OCI-LY3 (cell line): ENCODE measurements at regions not wholly inside any gene's neighbourhood (a gene's known extent, or its start where the extent isn't known, plus 50 kb on each side); places are given as distances from the start of the nearest gene placed in this dataset.
"Not testable (repeated sequence)": the region's sequence is repeated elsewhere in the genome, so short reads cannot be mapped to it uniquely, and the experiment has no call there.

Experiments used
- H2AFZ ChIP-seq: fragments of 200-600, 300-600 bp; shearing (Covaris generic); 2 replicates; pipeline ENCODE4 v1.6.0; 2014; ENCODE audit warnings: antibody characterized with exemption, low read depth, low read length
- H3K27ac ChIP-seq: fragments of 200-600, 300-600 bp; sonication (generic); 2 replicates; pipeline ENCODE4 v1.5.1; 2014; ENCODE audit warnings: mild to moderate bottlenecking, low read length, moderate library complexity, mixed read lengths
- H3K27me3 ChIP-seq: fragments of 200-600, 300-600 bp; sonication (generic); 2 replicates; pipeline ENCODE4 v1.6.1; 2014; ENCODE audit warnings: low read depth, low read length, mixed read lengths
- H3K36me3 ChIP-seq: fragments of 200-600, 300-600 bp; sonication (generic); replicated peaks from 2 replicates; pipeline ENCODE3; 2014; ENCODE audit warnings: low read depth, low read length, mixed read lengths
- H3K4me1 ChIP-seq: fragments of 300-600, 200-600 bp; sonication (generic); 2 replicates; pipeline ENCODE4 v1.6.1; 2014; ENCODE audit warnings: low read length, mixed read lengths
- H3K4me2 ChIP-seq: fragments of 200-600, 300-600 bp; sonication (generic); 2 replicates; pipeline ENCODE4 v1.6.1; 2014; ENCODE audit warnings: low read length, mixed read lengths
- H3K4me3 ChIP-seq: fragments of 300-600, 200-600 bp; sonication (generic); 2 replicates; pipeline ENCODE4 v1.5.1; 2014; ENCODE audit warnings: antibody characterized with exemption, mild to moderate bottlenecking, low read length, moderate library complexity
- H3K79me2 ChIP-seq: fragments of 300-600, 200-600 bp; shearing (Covaris generic); 2 replicates; pipeline ENCODE4 v1.6.1; 2014; ENCODE audit warnings: mild to moderate bottlenecking, low read length, mixed read lengths
- H3K9ac ChIP-seq: fragments of 300-600, 200-600 bp; shearing (Covaris generic); 2 replicates; pipeline ENCODE4 v1.6.0; 2014; ENCODE audit warnings: mild to moderate bottlenecking, low read length, moderate library complexity
- H3K9me3 ChIP-seq: fragments of 200-600, 300-600 bp; shearing (Covaris generic); 2 replicates; pipeline ENCODE4 v1.6.1; 2014; ENCODE audit warnings: low read length, mixed read lengths; ENCODE audit not compliant: insufficient read depth
- H4K20me1 ChIP-seq: fragments of 200-600, 300-600 bp; sonication (generic); 2 replicates; pipeline ENCODE4 v1.6.1; 2016; ENCODE audit warnings: low read length, mixed read lengths; ENCODE audit not compliant: insufficient read depth
- EZH2phosphoT487 ChIP-seq: fragments of 200-600 bp; shearing (Covaris generic); IDR thresholded peaks from 2 replicates; pipeline ENCODE4 v1.6.1; 2018; ENCODE audit warnings: antibody characterized with exemption, mixed run types, low read depth
- TF ChIP-seq, protein P1 (sequence below): fragments of 200-600, 300-600 bp; sonication (generic); IDR thresholded peaks from 2 replicates; pipeline ENCODE4 v1.5.1; 2014; ENCODE audit warnings: antibody characterized with exemption, low read length, low read depth

DNA sequence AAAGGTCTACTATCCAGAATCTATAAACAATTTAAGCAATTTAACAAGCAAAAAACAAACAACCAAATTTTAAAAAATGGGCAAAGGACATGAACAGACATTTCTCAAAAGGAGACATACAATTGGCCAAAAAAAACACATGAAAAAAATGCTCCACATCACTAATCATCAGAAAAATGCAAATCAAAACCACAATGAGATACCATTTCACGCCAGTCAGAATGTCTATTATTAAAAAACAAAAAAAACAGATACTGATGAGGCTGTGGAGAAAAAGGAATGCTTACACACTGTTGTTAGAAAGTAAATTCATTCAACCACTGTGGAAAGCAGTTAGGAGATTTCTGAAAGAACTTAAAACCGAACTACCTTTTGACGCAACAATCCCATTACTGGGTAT lies 66.4 kb upstream of the SESTD1 start:
- Histone ChIP-seq H3K4me1 (no peaks in the 10 kb centered on the region), H3K4me3 (no peak overlapping the region), H3K79me2 (no peaks in the 10 kb centered on the region), H3K36me3 (no peaks in the 10 kb centered on the region), H4K20me1 (no peaks in the 10 kb centered on the region), H3K9me3 (no peaks in the 10 kb centered on the region), H3K27ac (no peak overlapping the region), H3K4me2 (no peak overlapping the region), H3K9ac (no peak overlapping the region), H3K27me3 (no peaks in the 10 kb centered on the region), H2AFZ (no peak overlapping the region)
- TF ChIP-seq EZH2phosphoT487, result no peak
- TF ChIP-seq, protein P1, sequence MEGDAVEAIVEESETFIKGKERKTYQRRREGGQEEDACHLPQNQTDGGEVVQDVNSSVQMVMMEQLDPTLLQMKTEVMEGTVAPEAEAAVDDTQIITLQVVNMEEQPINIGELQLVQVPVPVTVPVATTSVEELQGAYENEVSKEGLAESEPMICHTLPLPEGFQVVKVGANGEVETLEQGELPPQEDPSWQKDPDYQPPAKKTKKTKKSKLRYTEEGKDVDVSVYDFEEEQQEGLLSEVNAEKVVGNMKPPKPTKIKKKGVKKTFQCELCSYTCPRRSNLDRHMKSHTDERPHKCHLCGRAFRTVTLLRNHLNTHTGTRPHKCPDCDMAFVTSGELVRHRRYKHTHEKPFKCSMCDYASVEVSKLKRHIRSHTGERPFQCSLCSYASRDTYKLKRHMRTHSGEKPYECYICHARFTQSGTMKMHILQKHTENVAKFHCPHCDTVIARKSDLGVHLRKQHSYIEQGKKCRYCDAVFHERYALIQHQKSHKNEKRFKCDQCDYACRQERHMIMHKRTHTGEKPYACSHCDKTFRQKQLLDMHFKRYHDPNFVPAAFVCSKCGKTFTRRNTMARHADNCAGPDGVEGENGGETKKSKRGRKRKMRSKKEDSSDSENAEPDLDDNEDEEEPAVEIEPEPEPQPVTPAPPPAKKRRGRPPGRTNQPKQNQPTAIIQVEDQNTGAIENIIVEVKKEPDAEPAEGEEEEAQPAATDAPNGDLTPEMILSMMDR, result no peak

DNA sequence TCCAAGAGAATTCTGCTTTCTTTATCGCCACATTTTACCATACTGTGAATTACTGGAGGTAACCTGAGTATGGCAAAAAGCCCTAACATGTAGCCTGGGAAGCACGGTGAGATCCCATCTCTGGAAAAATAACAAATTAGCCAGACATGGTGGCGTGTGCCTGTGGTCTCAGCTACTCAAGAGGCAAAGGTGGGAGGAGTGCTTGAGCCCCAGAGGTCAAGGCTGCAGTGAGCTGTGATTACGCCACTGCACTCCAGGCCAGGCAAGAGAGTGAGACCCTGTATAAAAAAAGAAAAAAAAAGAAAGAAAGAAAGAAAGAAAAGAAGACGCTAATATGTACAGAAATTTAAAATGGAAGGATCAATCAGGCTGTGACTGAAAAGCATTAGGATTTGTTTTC lies 57.7 kb upstream of the SESTD1 start:
- no peak overlapping the region for H3K4me2 ChIP-seq
- H3K36me3 ChIP-seq, result no peaks in the 10 kb centered on the region
- H3K9ac ChIP-seq, result no peak overlapping the region
- H3K4me1 ChIP-seq, result no peaks in the 10 kb centered on the region
- no peak overlapping the region for H3K27ac ChIP-seq
- no peaks in the 10 kb centered on the region for H3K79me2 ChIP-seq
- no peak overlapping the region for H2AFZ ChIP-seq
- no peak overlapping the region for H3K4me3 ChIP-seq
- no peak for TF ChIP-seq EZH2phosphoT487
- TF ChIP-seq, protein P1, result no peak
- no peaks in the 10 kb centered on the region for H3K27me3 ChIP-seq
- H3K9me3 ChIP-seq, result no peaks in the 10 kb centered on the region
- H4K20me1 ChIP-seq, result no peaks in the 10 kb centered on the region

DNA sequence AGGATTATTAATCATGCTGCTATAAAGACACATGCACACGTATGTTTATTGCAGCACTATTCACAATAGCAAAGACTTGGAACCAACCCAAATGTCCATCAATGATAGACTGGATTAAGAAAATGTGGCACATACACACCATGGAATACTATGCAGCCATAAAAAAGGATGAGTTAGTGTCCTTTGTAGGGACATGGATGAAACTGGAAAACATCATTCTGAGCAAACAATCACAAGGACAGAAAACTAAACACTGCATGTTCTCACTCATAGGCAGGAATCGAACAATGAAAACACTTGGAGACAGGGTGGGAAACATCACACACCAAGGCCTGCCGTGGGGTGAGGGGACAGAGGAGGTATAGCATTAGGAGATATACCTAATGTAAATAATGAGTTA lies 56.4 kb upstream of the SESTD1 start:
- not testable (repeated sequence) for H3K9ac ChIP-seq, H3K36me3 ChIP-seq, H3K27ac ChIP-seq, H3K4me3 ChIP-seq, H4K20me1 ChIP-seq, H2AFZ ChIP-seq, H3K9me3 ChIP-seq, H3K4me2 ChIP-seq, H3K79me2 ChIP-seq, H3K4me1 ChIP-seq, H3K27me3 ChIP-seq

DNA sequence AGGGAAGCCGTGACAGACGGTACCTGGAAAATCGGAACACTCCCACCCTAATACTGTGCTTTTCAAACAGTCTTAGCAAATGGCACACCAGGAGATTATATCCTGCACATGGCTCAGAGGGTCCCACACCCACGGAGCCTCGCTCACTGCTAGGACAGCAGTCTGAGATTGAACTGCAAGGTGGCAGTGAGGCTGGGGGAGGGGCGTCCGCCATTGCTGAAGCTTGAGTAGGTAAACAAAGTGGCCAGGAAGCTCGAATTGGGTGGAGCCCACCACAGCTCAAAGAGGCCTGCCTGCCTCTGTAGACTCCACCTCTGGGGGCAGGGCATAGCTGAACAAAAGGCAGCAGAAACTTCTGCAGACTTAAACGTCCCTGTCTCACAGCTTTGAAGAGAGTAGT lies 50.1 kb upstream of the SESTD1 start:
- not testable (repeated sequence) for H3K27ac ChIP-seq, H2AFZ ChIP-seq, H4K20me1 ChIP-seq, H3K79me2 ChIP-seq, H3K4me2 ChIP-seq, H3K9me3 ChIP-seq, H3K36me3 ChIP-seq, H3K4me1 ChIP-seq, H3K27me3 ChIP-seq, H3K4me3 ChIP-seq, H3K9ac ChIP-seq
